ENCODE measurements at regions not wholly inside any gene's neighbourhood (a gene's known extent, or its start where the extent isn't known, plus 50 kb on each side); places are given as distances from the start of the nearest gene placed in this dataset.

DNA sequence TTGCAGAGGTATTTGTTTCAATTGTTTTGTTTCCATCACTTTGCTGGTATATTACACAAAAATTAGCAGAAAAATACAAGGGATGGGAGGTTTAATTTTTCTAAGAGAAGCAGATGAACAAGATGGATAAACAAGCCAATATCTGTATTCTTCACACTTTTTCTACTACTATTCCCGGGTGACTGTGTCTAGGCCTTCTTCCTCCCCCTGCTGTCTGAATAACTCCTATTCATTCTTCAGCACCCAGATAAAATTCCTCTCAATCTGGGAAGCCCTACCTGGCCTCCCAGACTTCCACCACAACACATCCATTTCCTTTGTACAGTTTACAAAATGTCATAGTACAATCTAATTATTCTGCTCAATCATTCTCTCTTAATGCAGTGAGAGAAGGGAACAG lies 666.6 kb upstream of the TENM4 start:
- no peak for TF ChIP-seq BHLHE40 (IDR thresholded peaks at IDR 0.05; ENCODE audit: low read depth, low read length)
- no peak for TF ChIP-seq TFCP2L1 (CRISPR knock-in tag; IDR thresholded peaks at IDR 0.05)
- no peak for TF ChIP-seq EHMT2 (IDR thresholded peaks at IDR 0.05; ENCODE audit: low read depth)
- TF ChIP-seq, protein P1, sequence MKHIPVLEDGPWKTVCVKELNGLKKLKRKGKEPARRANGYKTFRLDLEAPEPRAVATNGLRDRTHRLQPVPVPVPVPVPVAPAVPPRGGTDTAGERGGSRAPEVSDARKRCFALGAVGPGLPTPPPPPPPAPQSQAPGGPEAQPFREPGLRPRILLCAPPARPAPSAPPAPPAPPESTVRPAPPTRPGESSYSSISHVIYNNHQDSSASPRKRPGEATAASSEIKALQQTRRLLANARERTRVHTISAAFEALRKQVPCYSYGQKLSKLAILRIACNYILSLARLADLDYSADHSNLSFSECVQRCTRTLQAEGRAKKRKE (CRISPR knock-in tag; IDR thresholded peaks at IDR 0.05; ENCODE audit: low read depth): no peak
- TF ChIP-seq, protein P2, sequence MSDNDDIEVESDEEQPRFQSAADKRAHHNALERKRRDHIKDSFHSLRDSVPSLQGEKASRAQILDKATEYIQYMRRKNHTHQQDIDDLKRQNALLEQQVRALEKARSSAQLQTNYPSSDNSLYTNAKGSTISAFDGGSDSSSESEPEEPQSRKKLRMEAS (IDR thresholded peaks at IDR 0.05): no peak
- TF ChIP-seq NFE2L2 (conservative IDR thresholded peaks at IDR 0.05; ENCODE audit: low read length): no peak
- TF ChIP-seq ZSCAN20 (CRISPR knock-in tag; IDR thresholded peaks at IDR 0.05): no peak
- TF ChIP-seq, protein P3, sequence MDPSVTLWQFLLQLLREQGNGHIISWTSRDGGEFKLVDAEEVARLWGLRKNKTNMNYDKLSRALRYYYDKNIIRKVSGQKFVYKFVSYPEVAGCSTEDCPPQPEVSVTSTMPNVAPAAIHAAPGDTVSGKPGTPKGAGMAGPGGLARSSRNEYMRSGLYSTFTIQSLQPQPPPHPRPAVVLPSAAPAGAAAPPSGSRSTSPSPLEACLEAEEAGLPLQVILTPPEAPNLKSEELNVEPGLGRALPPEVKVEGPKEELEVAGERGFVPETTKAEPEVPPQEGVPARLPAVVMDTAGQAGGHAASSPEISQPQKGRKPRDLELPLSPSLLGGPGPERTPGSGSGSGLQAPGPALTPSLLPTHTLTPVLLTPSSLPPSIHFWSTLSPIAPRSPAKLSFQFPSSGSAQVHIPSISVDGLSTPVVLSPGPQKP (IDR thresholded peaks at IDR 0.05; ENCODE audit: low read depth, low read length): no peak
- TF ChIP-seq MYC (IDR thresholded peaks at IDR 0.05; ENCODE audit: borderline replicate concordance, low read length): no peak
- no peak for TF ChIP-seq FOSL2 (IDR thresholded peaks at IDR 0.05)
- TF ChIP-seq FOSL2 (CRISPR knock-in tag; IDR thresholded peaks at IDR 0.05): no peak
- Histone ChIP-seq H3K9me3 (no peaks in the 10 kb centered on the region), H3K27ac (no peak overlapping the region), H3K4me2 (no peak overlapping the region), H3K4me3 (no peak overlapping the region), H3K4me1 (no peaks in the 10 kb centered on the region)
- no peak for DNase-seq (ENCODE audit: low read depth in 1 of 2, low spot score in 1 of 2)
- WGBS (ENCODE audit: missing lambda C conversion rate): 13% methylated on average over 1 of the region's 1 CpG
- ChIA-PET CTCF (no interaction called here), POLR2A (no interaction called here)
- no peak for FAIRE-seq
- ATAC-seq: no peak

DNA sequence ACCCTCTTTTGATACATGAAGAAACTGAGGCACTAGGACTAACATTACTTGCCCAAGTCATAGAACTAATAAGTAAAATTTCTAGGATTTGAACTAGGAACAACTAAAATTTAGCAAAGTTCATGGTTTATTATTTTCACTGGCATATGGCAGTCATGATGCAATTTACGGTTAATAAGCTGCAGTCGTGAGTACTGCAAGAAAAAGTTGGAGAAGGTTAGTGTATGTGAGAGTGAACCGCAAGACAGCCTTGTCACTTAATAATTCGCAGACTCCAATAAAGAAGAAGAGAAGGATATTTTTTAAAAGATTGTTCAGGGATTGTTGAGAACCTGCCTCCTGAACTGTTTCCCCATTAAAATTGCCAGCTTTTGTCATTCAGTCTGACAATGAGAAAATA lies 663.4 kb upstream of the TENM4 start:
- H3K4me2 ChIP-seq: no peak overlapping the region
- no peak for TF ChIP-seq CHD2 (IDR thresholded peaks at IDR 0.05; ENCODE audit: low read length, partially characterized antibody)
- TF ChIP-seq, protein P4, sequence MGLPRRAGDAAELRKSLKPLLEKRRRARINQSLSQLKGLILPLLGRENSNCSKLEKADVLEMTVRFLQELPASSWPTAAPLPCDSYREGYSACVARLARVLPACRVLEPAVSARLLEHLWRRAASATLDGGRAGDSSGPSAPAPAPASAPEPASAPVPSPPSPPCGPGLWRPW (IDR thresholded peaks at IDR 0.05): no peak
- no peak for TF ChIP-seq MAFK (IDR thresholded peaks at IDR 0.05; ENCODE audit: partially characterized antibody)
- no peak for TF ChIP-seq KDM1A (IDR thresholded peaks at IDR 0.05; ENCODE audit: low read depth)
- ChIA-PET POLR2A (no interaction called here), CTCF (no interaction called here)
- no peaks in the 10 kb centered on the region for H3K4me1 ChIP-seq
- no peak overlapping the region for H3K27ac ChIP-seq
- ATAC-seq (no peak), FAIRE-seq (no peak), DNase-seq (ENCODE audit: low read depth in 1 of 2, low spot score in 1 of 2) (no peak)
- 49% methylated on average over 4 of the region's 4 CpGs for WGBS (ENCODE audit: missing lambda C conversion rate)
- H3K9me3 ChIP-seq: no peaks in the 10 kb centered on the region
- H3K4me3 ChIP-seq: no peak overlapping the region

DNA sequence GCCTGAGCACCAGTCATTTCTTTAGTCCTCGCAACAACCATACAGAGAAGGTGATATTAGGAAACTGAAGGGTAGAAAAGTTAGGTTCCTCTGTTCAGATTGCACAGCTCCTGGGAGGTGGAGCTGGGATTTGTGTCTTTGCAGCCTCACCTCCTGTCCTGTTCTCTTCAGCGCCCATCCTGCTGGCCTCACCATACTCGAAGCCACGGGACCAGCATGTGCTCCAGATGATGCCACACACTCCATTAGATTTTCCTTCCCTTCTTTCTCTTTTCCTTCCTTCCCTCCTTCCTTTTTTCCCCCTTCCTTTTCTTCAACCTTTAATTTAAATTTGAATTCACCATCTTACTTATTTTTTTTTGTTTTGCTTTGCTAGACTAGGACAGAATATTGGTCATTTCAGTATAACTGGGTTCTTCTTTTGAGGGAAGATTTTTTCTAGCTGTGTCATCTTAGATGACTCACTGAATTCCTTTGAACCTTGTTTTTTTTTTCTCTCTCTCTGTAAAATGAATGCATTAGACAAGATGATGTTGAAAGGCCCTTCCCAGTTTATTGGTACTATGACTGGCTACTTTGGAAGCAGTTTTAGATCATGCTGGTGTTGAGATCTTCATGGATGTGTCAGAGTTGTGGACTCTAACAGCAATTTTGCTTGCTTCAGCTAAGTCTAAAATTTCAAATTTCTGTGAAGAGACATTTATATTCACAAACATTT lies 662.5 kb upstream of the TENM4 start:
- 7% methylated on average over 4 of the region's 4 CpGs for WGBS (ENCODE audit: missing lambda C conversion rate)
- ChIA-PET POLR2A (no interaction called here), CTCF (interaction anchor here (0.6 kb wide), 1 partner anchor 357 kb away, joined by 4 read pairs; no protein-coding TSS in a partner anchor)
- H3K27ac ChIP-seq: no peak overlapping the region
- FAIRE-seq (no peak), DNase-seq (ENCODE audit: low read depth in 1 of 2, low spot score in 1 of 2) (peak in 1 of 2 experiments; percentile 30), ATAC-seq (no peak)
- no peak for TF ChIP-seq MAZ (IDR thresholded peaks at IDR 0.05; ENCODE audit: borderline replicate concordance, low read depth, low read length)
- TF ChIP-seq, protein P2 (IDR thresholded peaks at IDR 0.05): 0 out of 2 replicates have a peak, but pooled peaks have one; percentile 22
- no peaks in the 10 kb centered on the region for H3K4me1 ChIP-seq
- H3K4me3 ChIP-seq: no peak overlapping the region
- H3K4me2 ChIP-seq: no peak overlapping the region
- H3K9me3 ChIP-seq: no peaks in the 10 kb centered on the region

DNA sequence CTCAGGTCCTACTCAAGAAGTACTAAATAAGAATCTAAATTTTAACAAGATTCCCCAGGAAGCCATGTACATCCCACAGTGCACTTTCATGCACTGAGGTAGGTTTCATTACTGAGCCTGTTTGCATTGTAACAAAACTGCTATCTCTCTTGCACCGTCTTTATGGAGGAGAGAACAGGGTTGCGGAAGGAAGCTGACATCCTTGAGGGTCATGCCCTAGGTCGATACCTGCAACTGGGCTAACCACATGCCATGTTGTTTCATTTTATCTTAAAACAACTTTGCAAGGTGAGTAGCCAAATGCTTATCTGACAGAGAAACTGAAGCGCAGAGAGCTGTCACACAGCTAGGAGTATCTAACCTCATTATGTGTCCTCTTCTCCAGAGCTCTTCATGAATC lies 656.3 kb upstream of the TENM4 start:
- ATAC-seq: no peak
- POLR2A ChIA-PET: no interaction called here
- CTCF ChIA-PET: no interaction called here

More for the DNA sequence above, 656.3 kb upstream of the TENM4 start:
- DNase-seq (ENCODE audit: low read depth in 1 of 2, low spot score in 1 of 2) (no peak), FAIRE-seq (no peak)
- Histone ChIP-seq H3K9me3 (no peaks in the 10 kb centered on the region; the same call in 2 of the 3 replicates), H3K27ac (no peak overlapping the region), H3K4me2 (no peak overlapping the region), H3K4me1 (no peaks in the 10 kb centered on the region), H3K4me3 (no peak overlapping the region)
- 26% methylated on average over 4 of the region's 4 CpGs for WGBS (ENCODE audit: missing lambda C conversion rate)
- TF ChIP-seq KDM1A (IDR thresholded peaks at IDR 0.05; ENCODE audit: low read depth) (no peak), HOXB13 (CRISPR knock-in tag; IDR thresholded peaks at IDR 0.05; ENCODE audit: low read depth) (no peak)
- TF ChIP-seq, protein P5, sequence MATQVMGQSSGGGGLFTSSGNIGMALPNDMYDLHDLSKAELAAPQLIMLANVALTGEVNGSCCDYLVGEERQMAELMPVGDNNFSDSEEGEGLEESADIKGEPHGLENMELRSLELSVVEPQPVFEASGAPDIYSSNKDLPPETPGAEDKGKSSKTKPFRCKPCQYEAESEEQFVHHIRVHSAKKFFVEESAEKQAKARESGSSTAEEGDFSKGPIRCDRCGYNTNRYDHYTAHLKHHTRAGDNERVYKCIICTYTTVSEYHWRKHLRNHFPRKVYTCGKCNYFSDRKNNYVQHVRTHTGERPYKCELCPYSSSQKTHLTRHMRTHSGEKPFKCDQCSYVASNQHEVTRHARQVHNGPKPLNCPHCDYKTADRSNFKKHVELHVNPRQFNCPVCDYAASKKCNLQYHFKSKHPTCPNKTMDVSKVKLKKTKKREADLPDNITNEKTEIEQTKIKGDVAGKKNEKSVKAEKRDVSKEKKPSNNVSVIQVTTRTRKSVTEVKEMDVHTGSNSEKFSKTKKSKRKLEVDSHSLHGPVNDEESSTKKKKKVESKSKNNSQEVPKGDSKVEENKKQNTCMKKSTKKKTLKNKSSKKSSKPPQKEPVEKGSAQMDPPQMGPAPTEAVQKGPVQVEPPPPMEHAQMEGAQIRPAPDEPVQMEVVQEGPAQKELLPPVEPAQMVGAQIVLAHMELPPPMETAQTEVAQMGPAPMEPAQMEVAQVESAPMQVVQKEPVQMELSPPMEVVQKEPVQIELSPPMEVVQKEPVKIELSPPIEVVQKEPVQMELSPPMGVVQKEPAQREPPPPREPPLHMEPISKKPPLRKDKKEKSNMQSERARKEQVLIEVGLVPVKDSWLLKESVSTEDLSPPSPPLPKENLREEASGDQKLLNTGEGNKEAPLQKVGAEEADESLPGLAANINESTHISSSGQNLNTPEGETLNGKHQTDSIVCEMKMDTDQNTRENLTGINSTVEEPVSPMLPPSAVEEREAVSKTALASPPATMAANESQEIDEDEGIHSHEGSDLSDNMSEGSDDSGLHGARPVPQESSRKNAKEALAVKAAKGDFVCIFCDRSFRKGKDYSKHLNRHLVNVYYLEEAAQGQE (IDR thresholded peaks at IDR 0.05): no peak
